Spleen (tissue), 11 donors: ENCODE measurements at regions not wholly inside any gene's neighbourhood (a gene's known extent, or its start where the extent isn't known, plus 50 kb on each side); places are given as distances from the start of the nearest gene placed in this dataset.
"Not testable (repeated sequence)": the region's sequence is repeated elsewhere in the genome, so short reads cannot be mapped to it uniquely, and the experiment has no call there.

Experiments
- DNase-seq: peaks from one replicate; pipeline ENCODE4 v3.0.0-alpha.2; 2020
- H3K27ac ChIP-seq, 8 donors: fragments of 200-600 bp; sonication (generic) in 7 of 8; 1 replicate in 4 of 8; 2 replicates in 4 of 8; pipeline versions ENCODE4 v1.5.0 to v1.8.0; 2016 to 2021; ENCODE audit warnings: inconsistent platforms in 4 of 8, mild to moderate bottlenecking in 4 of 8, moderate library complexity in 1 of 8
- H3K27me3 ChIP-seq, 7 donors: fragments of 200-600 bp; sonication (generic) in 6 of 7; replicated peaks in 1 of 7; 1 replicate in 4 of 7; 2 replicates in 3 of 7; pipeline versions ENCODE4 v1.5.0 to v1.8.0; 2016 to 2021; ENCODE audit warnings: inconsistent platforms in 3 of 7, mild to moderate bottlenecking in 1 of 7
- H3K36me3 ChIP-seq, 6 donors: fragments of 200-600 bp; sonication (generic) in 5 of 6; 1 replicate in 4 of 6; 2 replicates in 2 of 6; pipeline versions ENCODE4 v1.5.0 to v1.8.0; 2016 to 2021; ENCODE audit warnings: inconsistent platforms in 2 of 6
- H3K4me1 ChIP-seq, 6 donors: fragments of 200-600 bp; sonication (generic) in 5 of 6; 1 replicate in 3 of 6; 2 replicates in 3 of 6; pipeline versions ENCODE4 v1.5.0 to v1.8.0; 2016 to 2021; ENCODE audit warnings: inconsistent platforms in 3 of 6
- H3K4me3 ChIP-seq, 8 donors: fragments of 200-600 bp; sonication (generic) in 7 of 8; 1 replicate in 4 of 8; 2 replicates in 4 of 8; pipeline versions ENCODE4 v1.5.0 to v1.8.0; 2016 to 2021; ENCODE audit warnings: inconsistent platforms in 4 of 8, mild to moderate bottlenecking in 4 of 8, moderate library complexity in 2 of 8
- H3K9me3 ChIP-seq, 8 donors: fragments of 200-600 bp; sonication (generic) in 7 of 8; 1 replicate in 4 of 8; 2 replicates in 4 of 8; pipeline versions ENCODE4 v1.5.0 to v1.8.0; 2016 to 2021; ENCODE audit warnings: inconsistent platforms in 4 of 8
- POLR2A ChIP-seq, 3 donors: fragments of 450-650 bp; IDR thresholded peaks; one replicate each; pipeline ENCODE4 v1.5.1; 2017; ENCODE audit warnings: antibody characterized with exemption in 3 of 3, mild to moderate bottlenecking in 1 of 3
- POLR2AphosphoS5 ChIP-seq, 3 donors: sonication (generic); formaldehyde crosslinking; IDR thresholded peaks; one replicate each; pipeline ENCODE4 v1.5.1; 2017; ENCODE audit warnings: antibody characterized with exemption in 3 of 3
- WGBS, 5 donors: extraction: QIAGEN DNeasy Blood & Tissue Kit in 3 of 5; methylation state at CpG; one replicate each; pipeline versions ENCODE4 v1.1.5 to v1.1.7; 2013 to 2018; 5-methylcytosine and 5-hydroxymethylcytosine counted together
- intact Hi-C: fragments of 100-400 bp; cut with DNase I; formaldehyde crosslinking; loops from one replicate; pipeline ENCODE4 v1.15.0; 2023; ENCODE audit warnings: low total_unique reads
- TF ChIP-seq, protein P1 (sequence below), 11 experiments: fragments of 200-600 bp in 7 of 11; fragments of 450-650 bp in 4 of 11; sonication (generic) in 4 of 11; IDR thresholded peaks in 8 of 11; conservative IDR thresholded peaks in 3 of 11; 1 replicate in 7 of 11; 2 replicates in 4 of 11; pipeline versions ENCODE4 v1.4.0 to v1.8.0; 2016 to 2021; ENCODE audit warnings: antibody characterized with exemption in 11 of 11, inconsistent platforms in 4 of 11, mild to moderate bottlenecking in 1 of 11
- donor health status: healthy with polysubstance abuse.
- donor health status: DM: no; HTN: no; CAD: no; lungs with moderate emphysema.
- donor health status: DM: no; HTN: no; CAD: no.
- donor health status: Bipolar disorder and iron deficiency.
- donor health status: healthy.
- donor health status: DM: no; HTN: no; CAD: no.
- donor health status: DM: yes; HTN: yes; CAD: no.

DNA sequence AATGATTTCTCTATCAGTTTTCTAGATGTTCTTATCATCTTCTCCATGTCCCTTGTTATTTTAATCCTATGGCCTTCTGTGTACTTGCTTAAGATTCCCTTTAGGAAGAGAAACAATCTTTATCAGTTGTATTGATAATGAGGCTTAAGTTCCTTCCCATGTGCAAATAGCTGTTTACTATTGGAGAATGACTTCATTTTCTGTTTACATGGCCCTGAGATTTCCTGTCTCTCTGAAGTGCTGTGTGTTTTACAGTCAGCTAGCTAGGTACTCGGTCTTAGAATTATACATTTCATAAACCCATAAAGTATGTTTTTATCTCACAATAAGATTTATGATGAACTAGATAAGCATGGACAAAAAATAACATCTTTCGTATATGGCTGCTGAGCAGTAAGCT, 67.5 kb upstream of the CCDC179 start:
- no peaks in the 10 kb centered on the region for H3K9me3 ChIP-seq
- no peaks in the 10 kb centered on the region for H3K36me3 ChIP-seq
- WGBS, 5 donors: 69 to 82% (median 75%) methylated on average over 2 of the region's 2 CpGs
- TF ChIP-seq POLR2AphosphoS5 (IDR thresholded peaks at IDR 0.05) (no peak), POLR2A (IDR thresholded peaks at IDR 0.05) (no peak)
- TF ChIP-seq, protein P1, sequence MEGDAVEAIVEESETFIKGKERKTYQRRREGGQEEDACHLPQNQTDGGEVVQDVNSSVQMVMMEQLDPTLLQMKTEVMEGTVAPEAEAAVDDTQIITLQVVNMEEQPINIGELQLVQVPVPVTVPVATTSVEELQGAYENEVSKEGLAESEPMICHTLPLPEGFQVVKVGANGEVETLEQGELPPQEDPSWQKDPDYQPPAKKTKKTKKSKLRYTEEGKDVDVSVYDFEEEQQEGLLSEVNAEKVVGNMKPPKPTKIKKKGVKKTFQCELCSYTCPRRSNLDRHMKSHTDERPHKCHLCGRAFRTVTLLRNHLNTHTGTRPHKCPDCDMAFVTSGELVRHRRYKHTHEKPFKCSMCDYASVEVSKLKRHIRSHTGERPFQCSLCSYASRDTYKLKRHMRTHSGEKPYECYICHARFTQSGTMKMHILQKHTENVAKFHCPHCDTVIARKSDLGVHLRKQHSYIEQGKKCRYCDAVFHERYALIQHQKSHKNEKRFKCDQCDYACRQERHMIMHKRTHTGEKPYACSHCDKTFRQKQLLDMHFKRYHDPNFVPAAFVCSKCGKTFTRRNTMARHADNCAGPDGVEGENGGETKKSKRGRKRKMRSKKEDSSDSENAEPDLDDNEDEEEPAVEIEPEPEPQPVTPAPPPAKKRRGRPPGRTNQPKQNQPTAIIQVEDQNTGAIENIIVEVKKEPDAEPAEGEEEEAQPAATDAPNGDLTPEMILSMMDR (IDR thresholded peaks at IDR 0.05 in 8 of 11, conservative IDR thresholded peaks at IDR 0.05 in 3 of 11): no peak
- no peak overlapping the region for H3K27ac ChIP-seq
- intact Hi-C loops: no loop called here
- no peaks in the 10 kb centered on the region for H3K27me3 ChIP-seq
- H3K4me1 ChIP-seq: peaks cover 0 to 4% (median 0%) of the 10 kb centered on the region in 6 donors
- DNase-seq: no peak
- H3K4me3 ChIP-seq: no peak overlapping the region

DNA sequence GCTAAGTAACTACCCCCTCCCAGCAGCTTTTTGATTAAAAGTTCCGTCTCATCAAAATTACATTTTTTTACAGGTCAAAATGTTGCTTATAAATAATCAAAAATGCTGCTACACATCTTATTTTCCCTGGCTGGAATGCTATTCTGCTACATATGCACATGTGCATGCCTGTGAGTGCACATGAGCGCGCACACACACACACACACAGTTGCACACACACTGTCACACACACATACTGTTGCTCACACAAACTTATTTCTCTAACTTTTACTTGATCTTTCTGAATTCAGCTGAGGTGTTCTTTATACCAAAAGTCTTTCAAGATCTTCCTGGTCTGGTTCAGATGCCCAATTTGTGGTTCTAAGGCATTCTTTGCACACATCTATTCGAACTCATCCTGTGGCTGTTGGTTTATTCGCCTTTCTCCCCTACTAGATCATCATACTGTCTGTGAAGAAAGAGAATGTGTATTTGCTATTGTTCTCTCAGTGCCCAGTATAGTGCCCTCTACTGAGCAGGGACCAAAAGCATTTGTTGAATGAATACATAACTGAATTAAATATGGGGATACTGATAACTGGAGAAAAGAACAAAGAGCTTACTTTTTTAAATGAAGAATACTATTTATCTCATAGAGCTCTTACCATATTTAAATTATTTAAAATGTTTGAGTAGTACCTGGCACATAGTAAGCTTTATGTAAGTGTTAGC, 68.1 kb upstream of the CCDC179 start:
- 83 to 94% (median 86%) methylated on average over 5 of the region's 5 CpGs for WGBS, 5 donors
- intact Hi-C loops: no loop called here
- Histone ChIP-seq H3K4me1 (peaks cover 0 to 4% (median 0%) of the 10 kb centered on the region in 6 donors), H3K27ac (no peak overlapping the region), H3K36me3 (no peaks in the 10 kb centered on the region), H3K27me3 (no peaks in the 10 kb centered on the region), H3K4me3 (no peak overlapping the region), H3K9me3 (no peaks in the 10 kb centered on the region)
- DNase-seq: no peak
- no peak for TF ChIP-seq POLR2AphosphoS5 (IDR thresholded peaks at IDR 0.05)
- TF ChIP-seq, protein P1 (IDR thresholded peaks at IDR 0.05 in 8 of 11, conservative IDR thresholded peaks at IDR 0.05 in 3 of 11): no peak
- TF ChIP-seq POLR2A (IDR thresholded peaks at IDR 0.05): no peak

DNA sequence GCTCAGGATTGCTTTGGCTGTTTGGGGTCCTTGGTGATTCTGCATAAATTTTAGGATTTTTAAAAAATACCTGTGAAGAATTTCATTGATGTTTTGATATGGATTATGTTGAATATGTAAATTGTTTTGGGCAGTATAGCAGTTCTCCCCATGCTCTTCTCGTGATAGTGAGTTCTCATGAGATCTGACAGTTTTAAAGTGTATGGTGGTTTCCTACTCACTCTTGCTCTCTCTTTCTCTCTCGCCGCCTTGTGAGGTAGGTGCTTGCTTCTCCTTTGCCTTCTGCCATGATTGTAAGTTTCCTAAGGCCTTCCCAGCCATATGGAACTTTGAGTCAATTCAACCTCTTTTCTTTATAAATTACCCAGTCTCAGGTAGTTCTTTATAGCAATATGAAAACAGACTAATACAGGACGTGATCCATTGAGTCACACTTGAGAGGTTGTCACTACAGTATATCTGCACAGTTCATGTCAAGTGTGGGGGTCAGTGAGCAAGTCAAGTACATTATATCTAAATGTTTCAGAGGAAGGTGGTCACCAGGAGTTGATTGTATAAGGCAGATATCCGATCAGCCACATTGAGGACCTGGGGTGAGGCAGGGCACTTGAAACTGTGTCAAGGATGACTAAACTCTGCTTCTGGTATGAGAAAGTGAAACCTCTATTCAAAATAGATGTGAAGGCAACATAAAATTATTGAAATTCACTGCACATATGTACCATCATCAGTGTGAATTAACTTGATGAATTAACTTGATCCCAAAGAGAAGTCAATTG, 70.7 kb upstream of the CCDC179 start:
- Histone ChIP-seq H3K9me3 (no peaks in the 10 kb centered on the region), H3K4me3 (no peak overlapping the region), H3K4me1 (peaks cover 0 to 4% (median 0%) of the 10 kb centered on the region in 6 donors), H3K27ac (no peak overlapping the region), H3K36me3 (no peaks in the 10 kb centered on the region), H3K27me3 (no peaks in the 10 kb centered on the region)
- TF ChIP-seq, protein P1 (IDR thresholded peaks at IDR 0.05 in 8 of 11, conservative IDR thresholded peaks at IDR 0.05 in 3 of 11): no peak
- TF ChIP-seq POLR2AphosphoS5 (IDR thresholded peaks at IDR 0.05) (no peak), POLR2A (IDR thresholded peaks at IDR 0.05) (no peak)
- intact Hi-C loops: no loop called here
- DNase-seq: no peak
- 77 to 84% (median 81%) methylated on average over 5 of the region's 5 CpGs for WGBS, 5 donors

DNA sequence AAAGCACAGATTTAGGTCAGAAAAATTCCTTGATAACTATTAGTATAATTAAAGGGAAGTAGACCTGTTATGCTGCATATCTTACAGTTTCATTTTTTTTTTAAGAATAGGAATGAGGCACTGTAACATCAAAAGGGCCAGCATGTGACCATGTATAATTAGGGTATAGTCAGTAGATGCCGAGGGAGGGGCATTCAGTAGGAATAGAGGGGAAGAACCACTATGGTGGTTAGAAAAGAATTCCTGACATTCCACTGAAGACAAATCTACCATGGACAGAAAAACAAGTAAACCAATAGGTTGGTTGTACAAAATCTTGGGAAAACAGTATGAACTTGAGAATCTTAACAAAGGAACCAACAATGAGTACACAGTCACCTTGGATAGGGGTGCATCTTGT, 78.4 kb upstream of the CCDC179 start:
- no peaks in the 10 kb centered on the region for H3K27me3 ChIP-seq
- DNase-seq: no peak
- H3K27ac ChIP-seq: no peak overlapping the region
- 81 to 100% (median 96%) methylated on average over 1 of the region's 1 CpG for WGBS, 5 donors
- H3K36me3 ChIP-seq: no peaks in the 10 kb centered on the region
- peaks cover 0 to 6% (median 0%) of the 10 kb centered on the region in 8 donors for H3K9me3 ChIP-seq
- no peak overlapping the region for H3K4me3 ChIP-seq
- intact Hi-C loops: no loop called here
- H3K4me1 ChIP-seq: no peaks in the 10 kb centered on the region
- TF ChIP-seq POLR2A (IDR thresholded peaks at IDR 0.05) (no peak), POLR2AphosphoS5 (IDR thresholded peaks at IDR 0.05) (no peak)
- TF ChIP-seq, protein P1 (IDR thresholded peaks at IDR 0.05 in 8 of 11, conservative IDR thresholded peaks at IDR 0.05 in 3 of 11): no peak

DNA sequence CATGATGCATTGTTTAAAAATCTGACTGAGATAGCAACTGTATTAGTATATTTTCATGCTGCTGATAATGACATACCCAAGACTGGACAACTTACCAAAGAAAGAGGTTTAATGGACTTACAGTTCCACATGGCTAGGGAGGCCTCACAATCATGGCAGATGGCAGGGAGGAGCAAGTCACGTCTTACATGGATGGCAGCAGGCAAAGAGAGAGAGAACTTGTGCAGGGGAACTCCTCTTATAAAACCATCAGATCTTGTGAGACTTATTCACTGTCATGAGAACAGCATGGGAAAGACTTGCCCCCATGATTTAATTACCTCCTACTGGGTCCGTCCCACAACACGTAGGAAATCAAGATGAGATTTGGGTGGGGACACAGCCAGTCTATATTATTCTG, 81.3 kb upstream of the CCDC179 start:
- H3K4me3 ChIP-seq, H3K36me3 ChIP-seq, H3K4me1 ChIP-seq, DNase-seq, intact Hi-C loops, H3K27ac ChIP-seq, H3K27me3 ChIP-seq, H3K9me3 ChIP-seq: not testable (repeated sequence)
- WGBS, 5 donors: 83 to 93% (median 90%) methylated on average over 3 of the region's 3 CpGs
